CD4-positive, alpha-beta T cell treated with Interferon alpha-2 for 1 hour (primary cell): ENCODE measurements at regions not wholly inside any gene's neighbourhood (a gene's known extent, or its start where the extent isn't known, plus 50 kb on each side); places are given as distances from the start of the nearest gene placed in this dataset.

ENCODE experiments used
- DNase-seq, 2 donors: peaks; one replicate each; pipeline ENCODE4 v3.0.0-alpha.2; 2020 to 2022

- DNase-seq = no peak
Measured at GRCh38 chr6:10235344-10235743, 179.5 kb downstream of the TFAP2A start.

GRCh38 chr6:10230531-10230930 is 184.3 kb downstream of the TFAP2A start:
- no peak for DNase-seq

GRCh38 chr6:10223841-10224240 is 191.0 kb downstream of the TFAP2A start:
- DNase-seq = no peak

GRCh38 chr6:10221178-10221577 is 193.7 kb downstream of the TFAP2A start:
- no peak for DNase-seq

GRCh38 chr6:10219510-10219909 is 195.4 kb downstream of the TFAP2A start:
- no peak for DNase-seq

- DNase-seq = no peak
Measured at GRCh38 chr6:10217111-10217510, 197.8 kb downstream of the TFAP2A start.

GRCh38 chr6:10215326-10216110 is 199.4 kb downstream of the TFAP2A start:
- DNase-seq = no peak

GRCh38 chr6:10210052-10210451 is 204.8 kb downstream of the TFAP2A start:
- no peak for DNase-seq

GRCh38 chr6:10205892-10206291 is 209.0 kb downstream of the TFAP2A start:
- no peak for DNase-seq

GRCh38 chr6:10205120-10205519 is 209.8 kb downstream of the TFAP2A start:
- no peak for DNase-seq

- no peak for DNase-seq
Measured at GRCh38 chr6:10203651-10204050, 211.2 kb downstream of the TFAP2A start.

- DNase-seq = no peak
Measured at GRCh38 chr6:10202581-10202980, 212.3 kb downstream of the TFAP2A start.

GRCh38 chr6:10201606-10202510 is 213.0 kb downstream of the TFAP2A start:
- DNase-seq = no peak

GRCh38 chr6:10196090-10196489 is 218.8 kb downstream of the TFAP2A start:
- DNase-seq = no peak

GRCh38 chr6:10194816-10195672 is 219.8 kb downstream of the TFAP2A start:
- no peak for DNase-seq

GRCh38 chr6:10193321-10193720 is 221.6 kb downstream of the TFAP2A start:
- no peak for DNase-seq

GRCh38 chr6:10190042-10190441 is 224.8 kb downstream of the TFAP2A start:
- no peak for DNase-seq

GRCh38 chr6:10184371-10185227 is 230.3 kb downstream of the TFAP2A start:
- DNase-seq = no peak

- DNase-seq = no peak
Measured at GRCh38 chr6:10180138-10181074, 234.5 kb downstream of the TFAP2A start.

- no peak for DNase-seq
Measured at GRCh38 chr6:10177704-10178103, 237.2 kb downstream of the TFAP2A start.

GRCh38 chr6:10175362-10175761 is 239.5 kb downstream of the TFAP2A start:
- no peak for DNase-seq
